GM19193 (cell line): ENCODE measurements at regions not wholly inside any gene's neighbourhood (a gene's known extent, or its start where the extent isn't known, plus 50 kb on each side); places are given as distances from the start of the nearest gene placed in this dataset.

Source experiments
- POLR2A ChIP-seq: IDR thresholded peaks from 4 replicates; pipeline ENCODE4 v1.6.1; 2011; ENCODE audit not compliant: insufficient read depth, insufficient read length; ENCODE audit errors: extremely low read depth

- no peak for TF ChIP-seq POLR2A
Measured at GRCh38 chr10:3523309-3524050, 261.5 kb downstream of the KLF6 start.

- TF ChIP-seq POLR2A, result no peak
Measured at GRCh38 chr10:3516923-3517255, 268.1 kb downstream of the KLF6 start.

DNA sequence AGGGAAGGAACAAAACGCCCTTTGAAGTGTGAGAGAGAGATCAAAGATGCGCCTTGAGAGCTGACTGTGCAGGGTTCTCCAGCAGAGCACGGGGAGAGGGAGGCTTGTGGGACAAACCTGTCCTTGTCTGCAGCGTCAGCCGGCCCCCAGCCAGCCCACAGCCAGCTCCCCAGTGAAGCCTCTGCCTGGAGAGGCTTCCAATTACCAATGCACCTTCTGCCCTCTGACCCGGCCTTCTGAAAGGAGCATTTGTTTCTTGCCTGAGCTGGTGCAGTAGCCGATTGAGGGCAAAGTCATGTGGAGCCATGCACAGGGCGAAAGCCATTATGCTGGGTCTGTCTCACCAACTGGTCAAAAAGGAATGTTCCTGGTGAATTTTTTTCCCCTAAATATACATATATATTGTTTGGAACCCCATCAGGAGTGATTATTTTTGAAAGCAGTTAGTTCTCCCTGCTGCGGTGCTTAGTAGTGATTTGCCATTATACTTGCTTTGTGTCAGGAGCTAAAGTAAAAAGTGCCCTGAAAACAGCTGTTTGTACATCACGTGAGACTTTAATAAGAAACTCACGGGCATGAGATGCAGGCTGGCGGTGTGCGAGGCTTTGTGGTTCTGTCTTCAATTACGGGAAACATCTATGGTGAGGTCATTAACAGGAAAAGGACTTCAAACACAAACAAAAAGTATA, 268.6 kb downstream of the KLF6 start:
- no peak for TF ChIP-seq POLR2A

DNA sequence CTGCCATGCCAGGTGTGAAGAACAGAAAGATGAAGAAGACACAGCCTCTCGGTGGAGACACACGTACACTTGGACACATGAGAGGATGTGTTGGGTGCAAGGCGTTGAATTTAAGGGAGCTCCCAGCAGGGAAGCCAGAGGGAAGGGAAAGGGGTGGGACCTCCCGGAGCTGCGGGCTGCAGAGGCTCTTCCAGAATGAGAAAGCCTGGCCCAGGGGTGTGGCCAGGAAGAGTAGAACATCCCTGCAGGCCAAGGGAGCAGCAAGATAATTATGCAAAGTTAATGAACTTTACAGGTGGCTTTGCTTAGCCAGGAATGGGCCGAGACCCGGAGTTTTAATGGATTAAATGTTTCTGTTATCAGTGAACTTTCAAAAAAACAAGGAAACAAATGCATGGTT, 270.3 kb downstream of the KLF6 start:
- TF ChIP-seq POLR2A, result no peak

GRCh38 chr10:3512263-3512662, 272.7 kb downstream of the KLF6 start:
- no peak for TF ChIP-seq POLR2A

DNA sequence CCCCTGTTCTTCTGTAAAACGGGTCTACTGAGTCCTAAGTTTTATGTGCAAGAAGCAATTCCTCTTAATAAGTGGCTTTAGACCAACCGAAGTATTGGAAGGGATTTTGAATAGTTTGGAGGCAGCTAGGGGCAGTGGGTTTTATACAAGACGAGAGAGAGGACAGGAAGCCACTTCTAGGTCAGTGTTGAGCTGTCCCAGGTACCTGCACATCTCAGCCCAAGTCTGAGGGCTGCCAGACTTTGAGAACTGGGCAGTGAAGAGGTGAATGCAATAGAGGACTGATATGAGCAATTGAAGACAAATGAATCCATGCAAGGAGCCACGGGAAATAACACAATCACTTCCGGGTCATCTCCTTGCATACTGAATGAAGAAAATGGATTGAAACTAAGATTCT, 273.5 kb downstream of the KLF6 start:
- no peak for TF ChIP-seq POLR2A

DNA sequence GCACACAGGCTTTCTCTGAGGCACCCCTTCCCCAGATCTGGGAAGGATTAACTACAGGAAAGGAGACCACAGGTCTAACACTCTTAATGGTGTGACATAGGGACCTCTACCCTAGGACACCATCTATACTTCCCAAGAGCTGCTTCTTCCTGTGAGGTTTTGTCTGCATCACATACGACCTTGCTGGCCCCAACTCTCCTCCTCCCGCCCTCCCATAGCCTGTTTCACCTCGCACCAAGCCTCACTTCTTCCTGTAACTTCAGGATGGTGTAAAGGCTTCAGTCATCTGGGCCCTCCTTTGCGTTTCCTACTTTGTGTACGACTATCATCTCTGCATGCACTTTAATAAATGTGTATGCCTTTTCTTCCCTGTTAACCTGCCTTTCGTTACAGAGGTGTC, 274.3 kb downstream of the KLF6 start:
- TF ChIP-seq POLR2A, result no peak

GRCh38 chr10:3509355-3509754, 275.7 kb downstream of the KLF6 start:
- TF ChIP-seq POLR2A, result no peak

DNA sequence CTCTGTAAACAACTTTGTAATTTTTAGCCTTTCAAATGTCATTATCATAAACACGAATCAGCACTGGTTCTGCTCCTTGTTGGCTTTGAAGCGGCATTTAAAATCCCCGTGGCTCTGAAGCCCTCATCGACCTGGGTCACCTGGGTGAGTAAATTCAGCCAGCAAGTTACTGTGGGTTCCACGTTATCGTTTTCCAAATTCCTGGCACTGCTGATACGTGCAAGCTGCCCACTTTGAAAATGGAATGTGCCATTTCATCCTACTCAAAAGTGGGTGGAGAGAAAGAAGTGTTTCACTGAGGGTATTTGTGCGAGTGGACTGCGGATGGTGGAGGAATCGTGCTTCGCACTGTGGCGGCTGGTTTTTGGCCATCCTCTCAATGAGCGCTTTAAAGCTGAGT, 281.7 kb downstream of the KLF6 start:
- no peak for TF ChIP-seq POLR2A

GRCh38 chr10:3502673-3503072, 282.3 kb downstream of the KLF6 start:
- TF ChIP-seq POLR2A, result no peak

DNA sequence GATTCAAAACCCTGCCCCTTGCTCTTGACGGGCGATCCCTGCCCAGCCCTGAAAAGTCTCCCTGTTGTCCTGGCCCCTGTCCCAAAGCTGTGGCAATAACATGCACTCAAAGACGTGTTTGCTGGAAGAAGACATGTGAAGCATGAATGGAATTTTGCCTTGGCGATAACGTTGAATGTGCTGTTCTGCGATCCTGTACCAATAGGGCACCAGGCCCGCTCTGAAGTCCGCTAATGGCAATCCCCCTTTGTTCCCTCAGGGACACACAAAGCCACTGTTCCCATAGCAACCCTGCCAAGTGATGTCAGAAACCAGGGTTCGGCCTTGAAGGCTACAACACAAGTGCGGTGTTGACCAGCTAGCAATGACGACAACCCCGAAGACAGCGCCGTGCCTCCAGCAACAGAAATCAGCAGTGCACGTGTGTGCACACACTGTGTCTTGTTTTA, 284.6 kb downstream of the KLF6 start:
- TF ChIP-seq POLR2A, result no peak

DNA sequence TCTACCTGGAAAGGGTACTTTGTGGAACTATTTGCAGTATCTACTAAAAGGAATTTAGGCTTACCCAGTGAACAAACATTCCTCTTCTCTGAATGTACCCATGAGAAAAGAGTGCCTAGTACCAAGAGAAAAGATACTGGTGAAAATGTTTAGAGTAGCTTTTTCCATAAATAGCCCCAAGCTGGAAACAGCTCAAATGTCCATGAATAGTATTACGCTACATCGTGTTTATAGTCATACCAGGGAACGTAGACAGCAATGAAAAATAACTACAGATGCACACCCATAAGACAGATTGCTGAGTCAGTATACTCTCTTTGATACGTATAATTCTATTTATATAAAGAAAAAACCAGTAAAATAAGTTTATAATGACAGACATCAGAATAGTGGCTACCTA, 285.9 kb downstream of the KLF6 start:
- no peak for TF ChIP-seq POLR2A

- no peak for TF ChIP-seq POLR2A
Measured at GRCh38 chr10:3497581-3497980, 287.4 kb downstream of the KLF6 start.

GRCh38 chr10:3496138-3496537, 288.9 kb downstream of the KLF6 start:
- TF ChIP-seq POLR2A, result no peak

- TF ChIP-seq POLR2A, result no peak
Measured at GRCh38 chr10:3495281-3495680, 289.7 kb downstream of the KLF6 start.

GRCh38 chr10:3494838-3495230, 290.2 kb downstream of the KLF6 start:
- no peak for TF ChIP-seq POLR2A
